Upper lobe of left lung (tissue), 6 donors: ENCODE measurements at regions not wholly inside any gene's neighbourhood (a gene's known extent, or its start where the extent isn't known, plus 50 kb on each side); places are given as distances from the start of the nearest gene placed in this dataset.

Experiments used
- ATAC-seq, 2 donors: fragments of 200-7000 bp; cut with Tn5 transposase; one replicate each; pipeline ENCODE4 v1.9.1; 2022; ENCODE audit warnings: mild to moderate bottlenecking in 2 of 2, moderate library complexity in 2 of 2; ENCODE audit not compliant: low FRiP score in 2 of 2
- DNase-seq, 2 donors: peaks; one replicate each; pipeline ENCODE4 v3.0.0-alpha.2; 2019 to 2020
- H3K27ac ChIP-seq, 4 donors: fragments of 200-600 bp; sonication (generic); one replicate each; pipeline ENCODE4 v1.5.1; 2016 to 2019
- H3K27me3 ChIP-seq, 4 donors: fragments of 200-600 bp; sonication (generic); one replicate each; pipeline ENCODE4 v1.5.1; 2017 to 2019
- H3K36me3 ChIP-seq, 4 donors: fragments of 200-600 bp; sonication (generic); one replicate each; pipeline ENCODE4 v1.5.1; 2016 to 2019
- H3K4me1 ChIP-seq, 4 donors: fragments of 200-600 bp; sonication (generic); one replicate each; pipeline ENCODE4 v1.5.1; 2018 to 2019
- H3K4me3 ChIP-seq, 4 donors: fragments of 200-600 bp; sonication (generic); one replicate each; pipeline ENCODE4 v1.5.1; 2017 to 2019; ENCODE audit warnings: mild to moderate bottlenecking in 2 of 4, moderate library complexity in 1 of 4
- H3K9me3 ChIP-seq, 4 donors: fragments of 200-600 bp; sonication (generic); one replicate each; pipeline ENCODE4 v1.5.1; 2018 to 2019
- CTCF ChIP-seq, 6 experiments: fragments of 450-650 bp in 4 of 6; fragments of 200-600 bp in 2 of 6; sonication (generic) in 2 of 6; IDR thresholded peaks; one replicate each; pipeline ENCODE4 v1.5.1; 2016 to 2019; ENCODE audit warnings: antibody characterized with exemption in 6 of 6
- EP300 ChIP-seq, 4 donors: sonication (generic); formaldehyde crosslinking; IDR thresholded peaks; one replicate each; pipeline ENCODE4 v1.5.1; 2017; ENCODE audit warnings: antibody characterized with exemption in 4 of 4, control low read depth in 2 of 4
- POLR2A ChIP-seq, 4 donors: fragments of 450-650 bp; IDR thresholded peaks; one replicate each; pipeline ENCODE4 v1.5.1; 2016 to 2017; ENCODE audit warnings: antibody characterized with exemption in 4 of 4, mild to moderate bottlenecking in 2 of 4
- POLR2AphosphoS5 ChIP-seq, 2 donors: sonication (generic); formaldehyde crosslinking; IDR thresholded peaks; one replicate each; pipeline ENCODE4 v1.5.1; 2017; ENCODE audit warnings: antibody characterized with exemption in 2 of 2
- WGBS, 2 donors: methylation state at CpG; one replicate each; pipeline ENCODE4 v1.1.5; 2017 to 2018; 5-methylcytosine and 5-hydroxymethylcytosine counted together
- donor health status: DM: no; HTN: no; CAD: no; lungs with moderate emphysema.
- donor health status: DM: no; HTN: yes; CAD: no; lungs with severe emphysema.

GRCh38 chrX:42628471-42628870 is 149.5 kb downstream of the PPP1R2C start:
- H3K27me3 ChIP-seq: no peaks in the 10 kb centered on the region
- no peak for DNase-seq
- no peak for TF ChIP-seq CTCF (IDR thresholded peaks at IDR 0.05)
- TF ChIP-seq POLR2AphosphoS5 (IDR thresholded peaks at IDR 0.05): no peak
- no peak for TF ChIP-seq EP300 (IDR thresholded peaks at IDR 0.05)
- no peak for TF ChIP-seq POLR2A (IDR thresholded peaks at IDR 0.05)
- ATAC-seq: no peak
- no peak overlapping the region for H3K27ac ChIP-seq
- no peaks in the 10 kb centered on the region for H3K9me3 ChIP-seq
- H3K4me3 ChIP-seq: no peak overlapping the region
- H3K36me3 ChIP-seq: no peaks in the 10 kb centered on the region
- no peaks in the 10 kb centered on the region for H3K4me1 ChIP-seq

- Histone ChIP-seq H3K9me3 (no peaks in the 10 kb centered on the region), H3K27me3 (no peaks in the 10 kb centered on the region), H3K27ac (no peak overlapping the region), H3K36me3 (no peaks in the 10 kb centered on the region), H3K4me3 (no peak overlapping the region), H3K4me1 (no peaks in the 10 kb centered on the region)
- no peak for DNase-seq
- WGBS, 2 donors: 65 to 85% methylated on average over 3 of the region's 3 CpGs
- ATAC-seq: no peak
- TF ChIP-seq POLR2AphosphoS5 (IDR thresholded peaks at IDR 0.05): no peak
- no peak for TF ChIP-seq CTCF (IDR thresholded peaks at IDR 0.05)
- no peak for TF ChIP-seq POLR2A (IDR thresholded peaks at IDR 0.05)
- TF ChIP-seq EP300 (IDR thresholded peaks at IDR 0.05): no peak
Measured at GRCh38 chrX:42627891-42628290, 150.1 kb downstream of the PPP1R2C start.

- no peaks in the 10 kb centered on the region for H3K36me3 ChIP-seq
- H3K27ac ChIP-seq: no peak overlapping the region
- no peaks in the 10 kb centered on the region for H3K27me3 ChIP-seq
- 65 to 69% methylated on average over 1 of the region's 1 CpG for WGBS, 2 donors
- DNase-seq (no peak), ATAC-seq (no peak)
- H3K4me3 ChIP-seq: no peak overlapping the region
- H3K4me1 ChIP-seq: no peaks in the 10 kb centered on the region
- H3K9me3 ChIP-seq: no peaks in the 10 kb centered on the region
- TF ChIP-seq POLR2A (IDR thresholded peaks at IDR 0.05) (no peak), EP300 (IDR thresholded peaks at IDR 0.05) (no peak), CTCF (IDR thresholded peaks at IDR 0.05) (no peak), POLR2AphosphoS5 (IDR thresholded peaks at IDR 0.05) (no peak)
Measured at GRCh38 chrX:42624524-42624923, 153.4 kb downstream of the PPP1R2C start.

- Histone ChIP-seq H3K27ac (no peak overlapping the region), H3K4me1 (no peaks in the 10 kb centered on the region), H3K9me3 (no peaks in the 10 kb centered on the region), H3K4me3 (no peak overlapping the region), H3K36me3 (no peaks in the 10 kb centered on the region), H3K27me3 (no peaks in the 10 kb centered on the region)
- ATAC-seq (no peak), DNase-seq (no peak)
- TF ChIP-seq CTCF (IDR thresholded peaks at IDR 0.05): no peak
- no peak for TF ChIP-seq POLR2A (IDR thresholded peaks at IDR 0.05)
- no peak for TF ChIP-seq EP300 (IDR thresholded peaks at IDR 0.05)
- TF ChIP-seq POLR2AphosphoS5 (IDR thresholded peaks at IDR 0.05): no peak
Measured at GRCh38 chrX:42619068-42619467, 158.9 kb downstream of the PPP1R2C start.

GRCh38 chrX:42616981-42617380 is 161.0 kb downstream of the PPP1R2C start:
- Histone ChIP-seq H3K36me3 (no peaks in the 10 kb centered on the region), H3K9me3 (no peaks in the 10 kb centered on the region), H3K4me1 (no peaks in the 10 kb centered on the region), H3K27me3 (no peaks in the 10 kb centered on the region), H3K4me3 (no peak overlapping the region), H3K27ac (no peak overlapping the region)
- ATAC-seq (no peak), DNase-seq (no peak)
- WGBS, 2 donors: 86 to 88% methylated on average over 2 of the region's 2 CpGs
- TF ChIP-seq EP300 (IDR thresholded peaks at IDR 0.05): no peak
